SK-N-SH (cell line): ENCODE measurements at regions not wholly inside any gene's neighbourhood (a gene's known extent, or its start where the extent isn't known, plus 50 kb on each side); places are given as distances from the start of the nearest gene placed in this dataset.

Source experiments
- CTCF ChIA-PET: fragments of 300-600, 350-600 bp; formaldehyde crosslinking; extraction: SDS; loops from one replicate; lab custom pipeline; 2021; lab: Yijun Ruan, JAX
- POLR2A ChIA-PET: fragments of 350-600 bp; sonication (Branson Sonifier 250); formaldehyde crosslinking; extraction: SDS; loops from one replicate; lab custom pipeline; 2020; ENCODE audit warnings: antibody characterized with exemption, inconsistent platforms; lab: Yijun Ruan, JAX
- DNase-seq: peaks from one replicate; pipeline ENCODE4 v3.0.0; 2012
- H2AFZ ChIP-seq: fragments of 200-600 bp; sonication (generic); 2 replicates; pipeline ENCODE4 v1.8.1; 2016; ENCODE audit warnings: antibody characterized with exemption, mild to moderate bottlenecking, low read depth
- H3F3A ChIP-seq: fragments of 200-600 bp; sonication (generic); replicated peaks from 2 replicates; pipeline ENCODE3; 2016; ENCODE audit warnings: antibody characterized with exemption, mild to moderate bottlenecking; ENCODE audit not compliant: insufficient read depth
- H3K27ac ChIP-seq, 2 experiments: fragments of 200-500 bp in 1 of 2; fragments of 200-600 bp in 1 of 2; sonication (Bioruptor generic) in 1 of 2; sonication (generic), shearing (Covaris generic) in 1 of 2; 2 replicates each; pipeline versions ENCODE4 v1.5.1 to v1.6.1; 2014 to 2016; ENCODE audit warnings: low read depth in 2 of 2, inconsistent platforms in 1 of 2, low read length in 1 of 2, mild to moderate bottlenecking in 1 of 2, mixed read lengths in 1 of 2
- H3K27me3 ChIP-seq: fragments of 200-600 bp; sonication (generic), shearing (Covaris generic); 2 replicates; pipeline ENCODE4 v1.6.1; 2016; ENCODE audit warnings: mixed run types; ENCODE audit not compliant: insufficient read depth
- H3K36me3 ChIP-seq, 2 experiments: fragments of 200-500 bp in 1 of 2; fragments of 200-600 bp in 1 of 2; sonication (Bioruptor generic) in 1 of 2; sonication (generic) in 1 of 2; replicated peaks in 1 of 2; 2 replicates each; pipeline versions ENCODE3 to v1.5.1; 2014 to 2016; ENCODE audit warnings: low read length in 1 of 2, mild to moderate bottlenecking in 1 of 2; ENCODE audit not compliant: insufficient read depth in 2 of 2, control insufficient read depth in 1 of 2
- H3K4me1 ChIP-seq, 2 experiments: fragments of 200-500 bp in 1 of 2; fragments of 200-600 bp in 1 of 2; sonication (Bioruptor generic) in 1 of 2; sonication (generic), shearing (Covaris generic) in 1 of 2; 2 replicates each; pipeline versions ENCODE4 v1.5.1 to v1.6.1; 2014 to 2016; ENCODE audit warnings: low read depth in 1 of 2, low read length in 1 of 2, mixed run types in 1 of 2; ENCODE audit not compliant: insufficient read depth in 2 of 2, control insufficient read depth in 1 of 2
- H3K4me2 ChIP-seq: fragments of 200-600 bp; sonication (generic), shearing (Covaris generic); 2 replicates; pipeline ENCODE4 v1.6.1; 2017; ENCODE audit warnings: mixed run types
- H3K4me3 ChIP-seq, 2 experiments: fragments of 200-500 bp in 1 of 2; fragments of 200-600 bp in 1 of 2; sonication (Bioruptor generic) in 1 of 2; sonication (generic), shearing (Covaris generic) in 1 of 2; 2 replicates each; pipeline versions ENCODE4 v1.5.1 to v1.8.1; 2014 to 2016; ENCODE audit warnings: low read depth in 2 of 2, inconsistent platforms in 1 of 2, low read length in 1 of 2, mild to moderate bottlenecking in 1 of 2, mixed read lengths in 1 of 2, moderate library complexity in 1 of 2
- H3K79me2 ChIP-seq: fragments of 200-600 bp; sonication (generic); 2 replicates; pipeline ENCODE4 v1.8.1; 2017; ENCODE audit warnings: mild to moderate bottlenecking; ENCODE audit not compliant: insufficient read depth
- H3K9ac ChIP-seq: fragments of 200-600 bp; sonication (generic); 2 replicates; pipeline ENCODE4 v1.6.1; 2017; ENCODE audit warnings: mixed run types
- H3K9me2 ChIP-seq: fragments of 200-600 bp; sonication (generic); 2 replicates; pipeline ENCODE4 v1.6.1; 2017; ENCODE audit warnings: mixed run types
- H3K9me3 ChIP-seq: fragments of 200-600 bp; sonication (generic); 2 replicates; pipeline ENCODE4 v1.6.1; 2017; ENCODE audit warnings: mixed run types, mild to moderate bottlenecking, moderate library complexity
- H4K20me1 ChIP-seq: fragments of 200-600 bp; sonication (generic); 2 replicates; pipeline ENCODE4 v1.6.1; 2017; ENCODE audit warnings: mild to moderate bottlenecking, mixed run types; ENCODE audit not compliant: insufficient read depth
- CHD2 ChIP-seq: fragments of 150-350 bp; IDR thresholded peaks from 2 replicates; pipeline ENCODE4 v1.6.1; 2018; ENCODE audit warnings: low read length; ENCODE audit not compliant: partially characterized antibody
- ELF1 ChIP-seq: IDR thresholded peaks from 2 replicates; pipeline ENCODE4 v1.4.0; 2012
- EZH2phosphoT487 ChIP-seq: fragments of 200-600 bp; sonication (generic); IDR thresholded peaks from 2 replicates; pipeline ENCODE4 v1.6.1; 2017; ENCODE audit warnings: low read depth, mixed run types, mild to moderate bottlenecking, antibody characterized with exemption, moderate library complexity, borderline replicate concordance
- FOSL2 ChIP-seq: IDR thresholded peaks from 2 replicates; pipeline ENCODE4 v1.4.0; 2012; ENCODE audit warnings: low read depth, mild to moderate bottlenecking, moderate library complexity, borderline replicate concordance
- FOXJ3 ChIP-seq: sonication (generic); formaldehyde crosslinking; IDR thresholded peaks from 2 replicates; pipeline ENCODE4 v1.5.1; 2020; ENCODE audit warnings: mild to moderate bottlenecking, missing genetic modification reagents
- FOXM1 ChIP-seq: IDR thresholded peaks from 2 replicates; pipeline ENCODE4 v1.4.0; 2012; ENCODE audit warnings: low read depth, mild to moderate bottlenecking
- GABPA ChIP-seq: IDR thresholded peaks from 2 replicates; pipeline ENCODE4 v1.4.0; 2012; ENCODE audit warnings: low read depth, mild to moderate bottlenecking
- JUND ChIP-seq: IDR thresholded peaks from 2 replicates; pipeline ENCODE4 v1.4.0; 2012
- MXI1 ChIP-seq: IDR thresholded peaks from 2 replicates; pipeline ENCODE4 v1.6.1; 2012; ENCODE audit warnings: mild to moderate bottlenecking, low read depth, low read length, improper control_type of control experiment
- NFIC ChIP-seq: IDR thresholded peaks from 2 replicates; pipeline ENCODE4 v1.4.0; 2012; ENCODE audit warnings: borderline replicate concordance
- POLR2AphosphoS5 ChIP-seq: IDR thresholded peaks from 2 replicates; pipeline ENCODE4 v1.6.1; 2012; ENCODE audit warnings: low read depth, low read length
- RAD21 ChIP-seq: IDR thresholded peaks from 2 replicates; pipeline ENCODE4 v1.6.1; 2012; ENCODE audit warnings: mild to moderate bottlenecking, low read length
- RCOR1 ChIP-seq: fragments of 150-350 bp; IDR thresholded peaks from 2 replicates; pipeline ENCODE4 v1.6.1; 2017; ENCODE audit warnings: antibody characterized with exemption, low read length
- RFX5 ChIP-seq: IDR thresholded peaks from 2 replicates; pipeline ENCODE4 v1.6.1; 2012; ENCODE audit warnings: mild to moderate bottlenecking, improper control_type of control experiment, low read length
- SIN3A ChIP-seq: IDR thresholded peaks from 2 replicates; pipeline ENCODE4 v1.6.1; 2012; ENCODE audit warnings: low read depth, mild to moderate bottlenecking, low read length, moderate library complexity, borderline replicate concordance
- TAF1 ChIP-seq: IDR thresholded peaks from 2 replicates; pipeline ENCODE4 v1.6.1; 2012; ENCODE audit warnings: low read depth, mild to moderate bottlenecking, low read length, moderate library complexity, borderline replicate concordance
- TCF12 ChIP-seq: IDR thresholded peaks from 2 replicates; pipeline ENCODE4 v1.4.0; 2012
- TEAD4 ChIP-seq: IDR thresholded peaks from 2 replicates; pipeline ENCODE4 v1.4.0; 2012; ENCODE audit warnings: mild to moderate bottlenecking, borderline replicate concordance; ENCODE audit not compliant: insufficient read depth
- YY1 ChIP-seq: IDR thresholded peaks from 2 replicates; pipeline ENCODE4 v1.4.0; 2012; ENCODE audit warnings: low read depth, mild to moderate bottlenecking
- WGBS: methylation state at CpG from one replicate; pipeline ENCODE4 v1.1.6; 2017; ENCODE audit warnings: low lambda C conversion rate; 5-methylcytosine and 5-hydroxymethylcytosine counted together
- TF ChIP-seq, protein P1 (sequence below): IDR thresholded peaks from 2 replicates; pipeline ENCODE4 v1.4.0; 2012; ENCODE audit warnings: low read depth
- TF ChIP-seq, protein P2 (sequence below): IDR thresholded peaks from 2 replicates; pipeline ENCODE4 v1.4.0; 2012; ENCODE audit warnings: low read depth, borderline replicate concordance
- TF ChIP-seq, protein P3 (sequence below): IDR thresholded peaks from 2 replicates; pipeline ENCODE4; 2012
- TF ChIP-seq, protein P4 (sequence below): fragments of 150-350 bp; IDR thresholded peaks from 2 replicates; pipeline ENCODE4 v1.6.1; 2016; ENCODE audit warnings: mild to moderate bottlenecking, low read depth, low read length

GRCh38 chr6:101231606-101232235 lies 161.8 kb upstream of the GRIK2 start:
- H2AFZ ChIP-seq, result no peak overlapping the region
- H3K9me2 ChIP-seq, result no peaks in the 10 kb centered on the region
- no peaks in the 10 kb centered on the region for H4K20me1 ChIP-seq
- H3K4me1 ChIP-seq, result no peaks in the 10 kb centered on the region
- no peaks in the 10 kb centered on the region for H3F3A ChIP-seq
- POLR2A ChIA-PET, result no interaction called here
- CTCF ChIA-PET, result no interaction called here
- H3K79me2 ChIP-seq, result no peaks in the 10 kb centered on the region
- H3K9ac ChIP-seq, result no peak overlapping the region
- TF ChIP-seq, protein P1, sequence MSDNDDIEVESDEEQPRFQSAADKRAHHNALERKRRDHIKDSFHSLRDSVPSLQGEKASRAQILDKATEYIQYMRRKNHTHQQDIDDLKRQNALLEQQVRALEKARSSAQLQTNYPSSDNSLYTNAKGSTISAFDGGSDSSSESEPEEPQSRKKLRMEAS, result no peak
- TF ChIP-seq ELF1 (no peak), CHD2 (no peak), FOXM1 (no peak), GABPA (no peak), YY1 (no peak), EZH2phosphoT487 (no peak), RCOR1 (no peak), SIN3A (no peak)
- TF ChIP-seq, protein P2, sequence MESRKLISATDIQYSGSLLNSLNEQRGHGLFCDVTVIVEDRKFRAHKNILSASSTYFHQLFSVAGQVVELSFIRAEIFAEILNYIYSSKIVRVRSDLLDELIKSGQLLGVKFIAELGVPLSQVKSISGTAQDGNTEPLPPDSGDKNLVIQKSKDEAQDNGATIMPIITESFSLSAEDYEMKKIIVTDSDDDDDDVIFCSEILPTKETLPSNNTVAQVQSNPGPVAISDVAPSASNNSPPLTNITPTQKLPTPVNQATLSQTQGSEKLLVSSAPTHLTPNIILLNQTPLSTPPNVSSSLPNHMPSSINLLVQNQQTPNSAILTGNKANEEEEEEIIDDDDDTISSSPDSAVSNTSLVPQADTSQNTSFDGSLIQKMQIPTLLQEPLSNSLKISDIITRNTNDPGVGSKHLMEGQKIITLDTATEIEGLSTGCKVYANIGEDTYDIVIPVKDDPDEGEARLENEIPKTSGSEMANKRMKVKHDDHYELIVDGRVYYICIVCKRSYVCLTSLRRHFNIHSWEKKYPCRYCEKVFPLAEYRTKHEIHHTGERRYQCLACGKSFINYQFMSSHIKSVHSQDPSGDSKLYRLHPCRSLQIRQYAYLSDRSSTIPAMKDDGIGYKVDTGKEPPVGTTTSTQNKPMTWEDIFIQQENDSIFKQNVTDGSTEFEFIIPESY, result no peak
- no peaks in the 10 kb centered on the region for H3K36me3 ChIP-seq
- no peak overlapping the region for H3K27ac ChIP-seq
- DNase-seq, result no peak
- H3K4me3 ChIP-seq, result no peak overlapping the region
- no peak overlapping the region for H3K4me2 ChIP-seq
- H3K27me3 ChIP-seq, result no peaks in the 10 kb centered on the region
- H3K9me3 ChIP-seq, result no peaks in the 10 kb centered on the region
- 65% methylated on average over 7 of the region's 7 CpGs for WGBS

GRCh38 chr6:101232961-101233360 lies 160.5 kb upstream of the GRIK2 start:
- Histone ChIP-seq H3K36me3 (no peaks in the 10 kb centered on the region), H3K27ac (no peak overlapping the region)

More at GRCh38 chr6:101232961-101233360, 160.5 kb upstream of the GRIK2 start:
- no peaks in the 10 kb centered on the region for H3K9me2 ChIP-seq
- H3K4me2 ChIP-seq, result no peak overlapping the region
- DNase-seq, result no peak
- POLR2A ChIA-PET, result no interaction called here
- CTCF ChIA-PET, result no interaction called here
- no peaks in the 10 kb centered on the region for H3K9me3 ChIP-seq
- no peaks in the 10 kb centered on the region for H3K4me1 ChIP-seq
- no peak overlapping the region for H3K4me3 ChIP-seq
- H2AFZ ChIP-seq, result no peak overlapping the region
- no peak overlapping the region for H3K9ac ChIP-seq
- no peaks in the 10 kb centered on the region for H4K20me1 ChIP-seq
- no peaks in the 10 kb centered on the region for H3K27me3 ChIP-seq
- no peaks in the 10 kb centered on the region for H3F3A ChIP-seq
- no peaks in the 10 kb centered on the region for H3K79me2 ChIP-seq
- no peak for TF ChIP-seq MXI1
- no peak for TF ChIP-seq NFIC
- TF ChIP-seq FOXJ3, result no peak
- no peak for TF ChIP-seq GABPA
- TF ChIP-seq RCOR1, result no peak
- TF ChIP-seq FOSL2, result no peak
- TF ChIP-seq POLR2AphosphoS5, result no peak
- no peak for TF ChIP-seq TEAD4
- no peak for TF ChIP-seq FOXM1
- TF ChIP-seq, protein P3, sequence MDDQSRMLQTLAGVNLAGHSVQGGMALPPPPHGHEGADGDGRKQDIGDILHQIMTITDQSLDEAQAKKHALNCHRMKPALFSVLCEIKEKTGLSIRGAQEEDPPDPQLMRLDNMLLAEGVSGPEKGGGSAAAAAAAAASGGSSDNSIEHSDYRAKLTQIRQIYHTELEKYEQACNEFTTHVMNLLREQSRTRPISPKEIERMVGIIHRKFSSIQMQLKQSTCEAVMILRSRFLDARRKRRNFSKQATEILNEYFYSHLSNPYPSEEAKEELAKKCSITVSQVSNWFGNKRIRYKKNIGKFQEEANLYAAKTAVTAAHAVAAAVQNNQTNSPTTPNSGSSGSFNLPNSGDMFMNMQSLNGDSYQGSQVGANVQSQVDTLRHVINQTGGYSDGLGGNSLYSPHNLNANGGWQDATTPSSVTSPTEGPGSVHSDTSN, result no peak
- TF ChIP-seq, protein P4, sequence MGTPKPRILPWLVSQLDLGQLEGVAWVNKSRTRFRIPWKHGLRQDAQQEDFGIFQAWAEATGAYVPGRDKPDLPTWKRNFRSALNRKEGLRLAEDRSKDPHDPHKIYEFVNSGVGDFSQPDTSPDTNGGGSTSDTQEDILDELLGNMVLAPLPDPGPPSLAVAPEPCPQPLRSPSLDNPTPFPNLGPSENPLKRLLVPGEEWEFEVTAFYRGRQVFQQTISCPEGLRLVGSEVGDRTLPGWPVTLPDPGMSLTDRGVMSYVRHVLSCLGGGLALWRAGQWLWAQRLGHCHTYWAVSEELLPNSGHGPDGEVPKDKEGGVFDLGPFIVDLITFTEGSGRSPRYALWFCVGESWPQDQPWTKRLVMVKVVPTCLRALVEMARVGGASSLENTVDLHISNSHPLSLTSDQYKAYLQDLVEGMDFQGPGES, result no peak
- TF ChIP-seq RAD21, result no peak
- TF ChIP-seq SIN3A, result no peak
- no peak for TF ChIP-seq CHD2
- TF ChIP-seq YY1, result no peak
- TF ChIP-seq, protein P1, result no peak
- no peak for TF ChIP-seq JUND
- no peak for TF ChIP-seq TCF12
- no peak for TF ChIP-seq RFX5
- TF ChIP-seq TAF1, result no peak
